GM21825 (cell line): ENCODE measurements at regions not wholly inside any gene's neighbourhood (a gene's known extent, or its start where the extent isn't known, plus 50 kb on each side); places are given as distances from the start of the nearest gene placed in this dataset.
"Not testable (repeated sequence)": the region's sequence is repeated elsewhere in the genome, so short reads cannot be mapped to it uniquely, and the experiment has no call there.

Source experiments
- ATAC-seq: cut with Tn5 transposase; IDR thresholded peaks from one replicate; pipeline ENCODE4 v1.9.1; 2021; ENCODE audit warnings: mild to moderate bottlenecking, moderate library complexity; ENCODE audit not compliant: unreplicated experiment

DNA sequence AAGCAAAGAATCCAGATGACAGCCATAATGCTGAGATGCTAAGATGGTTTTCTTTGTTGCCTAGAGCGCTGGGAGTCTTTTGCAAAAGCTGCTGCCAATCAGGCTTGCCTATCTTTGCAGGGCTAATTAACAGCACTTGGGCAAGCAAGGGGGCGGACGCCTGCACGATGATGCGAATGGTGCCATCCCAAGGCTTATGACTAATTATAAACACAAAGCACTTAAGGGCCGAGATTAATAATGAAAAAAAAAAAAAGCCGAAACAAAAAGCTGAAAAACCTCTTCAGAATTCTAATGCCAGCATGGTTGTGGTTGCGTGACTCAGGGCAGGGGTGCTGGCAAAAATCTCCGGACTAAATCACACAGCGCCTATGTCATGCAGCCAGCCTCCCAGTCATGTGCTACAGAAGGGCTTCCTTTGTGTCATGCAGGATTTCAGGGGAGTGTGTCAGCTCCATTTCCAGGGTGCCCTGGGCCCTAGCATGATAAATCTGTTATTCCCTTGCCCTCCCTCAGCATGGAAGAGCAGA, 185.0 kb upstream of the ANKRD28 start:
- no peak for ATAC-seq

DNA sequence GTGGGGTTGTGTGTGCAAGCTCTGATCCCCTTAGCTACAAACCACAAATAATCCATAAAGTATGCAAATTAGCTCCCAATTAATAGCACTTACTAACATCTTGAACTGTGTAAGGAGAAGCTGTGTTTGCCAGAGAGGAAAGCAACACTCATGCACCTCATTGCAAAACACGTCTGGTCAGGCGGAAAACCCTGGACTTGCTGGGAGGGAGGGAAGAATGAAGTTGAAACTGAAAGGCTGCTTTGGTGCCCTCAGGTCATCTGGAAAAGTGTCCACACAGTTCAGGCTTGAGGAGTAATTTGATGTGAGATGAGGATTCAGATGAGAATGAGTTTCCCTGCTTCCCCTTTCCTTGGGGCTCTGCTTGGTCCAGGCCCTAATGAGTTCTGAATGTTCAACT, 185.5 kb upstream of the ANKRD28 start:
- ATAC-seq: no peak

DNA sequence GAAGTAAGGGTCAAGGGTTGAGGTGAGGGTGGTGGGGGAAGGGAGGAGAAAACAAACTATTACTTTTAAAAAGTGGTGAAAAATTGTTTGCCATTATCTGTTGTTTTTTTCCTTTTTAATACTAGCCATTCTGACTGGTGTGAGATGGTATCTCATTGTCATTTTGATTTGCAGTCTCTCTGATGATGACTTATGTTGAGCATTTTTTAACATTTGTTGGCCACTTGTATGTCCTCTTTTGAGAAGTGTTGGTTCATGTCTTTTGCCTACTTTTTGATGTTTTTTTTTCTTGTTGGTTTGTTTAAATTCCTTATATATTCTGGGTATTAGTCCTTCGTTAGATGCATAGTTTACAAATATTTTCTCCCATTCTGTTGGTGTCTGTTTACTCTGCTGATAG, 185.9 kb upstream of the ANKRD28 start:
- ATAC-seq: no peak

DNA sequence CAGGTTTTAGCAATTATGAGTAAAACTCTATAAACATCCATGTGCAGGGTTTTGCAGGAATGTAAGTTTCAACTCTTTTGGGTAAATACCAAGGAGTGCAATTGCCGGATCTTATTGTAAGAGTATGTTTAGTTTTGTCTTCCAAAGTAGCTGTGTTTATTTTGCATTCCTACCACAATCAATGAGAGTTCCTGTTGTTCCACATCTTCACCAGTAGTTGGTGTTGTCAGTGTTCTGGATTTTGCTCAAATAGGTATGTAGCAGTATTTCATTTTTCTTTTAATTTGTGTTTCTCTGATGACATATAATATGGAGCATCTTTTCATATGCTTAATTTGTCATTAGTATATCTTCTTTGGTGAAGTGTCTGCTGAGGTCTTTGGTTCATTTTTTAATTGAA, 185.1 kb upstream of the GALNT15 start:
- ATAC-seq: no peak

DNA sequence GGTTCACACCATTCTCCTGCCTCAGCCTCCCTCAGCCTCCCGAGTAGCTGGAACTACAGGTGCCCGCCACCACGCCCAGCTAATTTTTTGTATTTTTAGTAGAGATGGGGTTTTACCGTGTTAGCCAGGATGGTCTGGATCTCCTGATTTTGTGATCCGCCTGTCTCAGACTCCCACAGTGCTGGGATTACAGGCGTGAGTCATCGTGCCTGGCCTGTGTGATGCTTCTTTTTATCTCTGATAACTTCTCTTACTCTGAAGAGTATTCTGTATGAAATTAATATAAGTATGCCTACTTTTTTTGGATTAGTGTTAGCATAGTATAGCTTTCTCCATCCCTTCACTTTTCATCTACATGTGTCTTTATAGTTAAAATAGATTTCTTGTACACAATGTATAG, 180.8 kb upstream of the GALNT15 start:
- not testable (repeated sequence) for ATAC-seq

DNA sequence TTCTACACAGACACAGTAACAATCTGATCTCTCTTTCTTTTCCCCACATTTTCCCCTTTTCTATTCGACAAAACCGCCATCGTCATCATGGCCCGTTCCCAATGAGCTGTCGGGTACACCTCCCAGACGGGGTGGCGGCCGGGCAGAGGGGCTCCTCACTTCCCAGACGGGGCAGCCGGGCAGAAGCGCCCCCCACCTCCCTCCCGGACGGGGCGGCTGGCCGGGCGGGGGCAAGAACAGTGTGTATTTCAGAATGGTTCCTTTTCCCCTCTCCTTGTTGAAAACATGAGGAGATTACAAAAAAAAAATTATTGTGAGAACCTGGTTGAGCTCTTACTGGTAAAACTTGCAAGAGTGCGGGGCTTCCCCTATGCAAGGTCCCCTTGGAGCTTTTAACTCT, 178.0 kb upstream of the GALNT15 start:
- not testable (repeated sequence) for ATAC-seq

DNA sequence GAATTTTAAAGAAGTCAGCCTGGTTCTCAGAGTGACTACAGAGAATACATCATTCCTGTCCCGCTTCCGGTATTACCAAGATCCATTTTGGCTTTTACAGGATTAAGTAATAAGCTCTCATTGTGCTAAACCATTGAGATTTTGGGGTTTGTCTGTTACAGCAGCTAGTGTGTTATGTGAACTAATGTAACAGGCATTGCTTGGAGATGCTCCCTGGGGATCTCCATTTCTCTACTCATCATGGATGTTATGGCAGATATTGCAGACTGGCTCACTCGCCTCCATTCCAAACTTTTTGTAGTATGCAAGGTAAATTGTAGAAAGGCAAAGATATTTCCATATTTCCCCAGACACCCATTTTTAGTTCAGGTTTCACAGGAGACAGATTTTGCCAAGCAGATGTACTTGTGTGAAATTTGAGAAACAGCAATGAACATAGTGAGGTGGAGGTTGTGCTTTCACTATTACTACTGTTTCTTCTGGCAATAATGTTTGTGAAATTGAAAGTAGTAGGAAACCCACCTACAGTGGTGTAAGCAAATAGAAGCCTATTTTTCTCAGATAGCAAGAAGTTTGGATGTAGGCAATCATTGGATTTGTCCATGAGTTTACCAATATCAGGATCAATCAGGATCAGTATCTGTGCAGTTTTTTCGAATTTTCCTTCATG, 177.1 kb upstream of the GALNT15 start:
- ATAC-seq: no peak

DNA sequence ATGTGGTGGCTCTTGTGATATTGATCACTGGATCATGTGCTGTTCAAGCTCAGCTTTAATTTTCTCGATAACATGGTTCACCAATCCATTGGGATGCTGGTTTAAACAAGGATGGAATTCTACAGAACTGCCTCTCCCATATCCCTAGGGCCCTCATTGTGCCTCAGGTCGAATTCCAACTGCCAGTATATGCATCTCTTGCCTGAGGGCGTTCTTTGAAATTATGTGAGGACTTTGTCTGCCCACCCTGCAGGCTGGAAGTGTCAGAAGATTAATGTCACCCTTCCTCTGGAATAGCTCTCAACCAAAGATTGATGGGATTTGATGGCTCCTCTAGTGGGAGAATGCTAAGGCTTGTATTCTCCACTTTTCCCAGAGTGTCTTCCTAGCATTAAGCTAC, 175.6 kb upstream of the GALNT15 start:
- ATAC-seq: no peak

DNA sequence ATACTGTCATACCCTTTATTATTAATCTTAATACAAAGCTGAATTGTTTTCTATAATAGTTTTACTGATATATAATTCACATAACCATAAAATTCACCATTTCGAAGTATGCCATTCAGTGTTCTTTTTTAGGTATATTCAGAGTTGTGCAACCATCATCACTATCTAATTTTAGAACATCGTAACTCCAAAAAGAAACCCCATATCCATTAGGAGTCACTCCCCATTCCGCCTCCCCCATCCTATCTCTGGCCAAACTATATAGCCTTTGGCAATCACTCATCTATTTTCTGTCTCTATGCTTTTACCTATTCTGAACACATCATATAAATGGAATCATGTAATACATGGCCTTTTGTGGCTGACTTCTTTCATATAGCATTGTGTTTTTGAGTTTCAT, 169.7 kb upstream of the GALNT15 start:
- no peak for ATAC-seq

DNA sequence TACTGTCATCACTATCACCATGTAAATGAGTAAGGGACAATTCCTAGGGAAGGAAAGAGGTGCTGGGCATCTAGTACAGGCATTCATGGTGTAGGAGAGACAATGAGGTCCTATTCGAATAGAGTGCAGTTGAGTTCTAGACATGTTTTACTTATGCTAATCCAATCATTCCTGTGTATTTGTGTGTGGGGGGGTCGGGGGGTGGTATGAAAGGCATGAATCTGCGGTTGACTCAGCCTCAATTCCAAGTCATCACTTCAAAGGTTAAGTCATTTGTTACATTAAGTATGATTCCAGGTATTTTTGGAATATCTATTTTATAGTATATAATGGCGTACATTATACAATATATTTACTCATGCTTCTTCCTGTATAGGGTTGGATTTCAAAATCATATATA, 163.1 kb upstream of the GALNT15 start:
- ATAC-seq: no peak

DNA sequence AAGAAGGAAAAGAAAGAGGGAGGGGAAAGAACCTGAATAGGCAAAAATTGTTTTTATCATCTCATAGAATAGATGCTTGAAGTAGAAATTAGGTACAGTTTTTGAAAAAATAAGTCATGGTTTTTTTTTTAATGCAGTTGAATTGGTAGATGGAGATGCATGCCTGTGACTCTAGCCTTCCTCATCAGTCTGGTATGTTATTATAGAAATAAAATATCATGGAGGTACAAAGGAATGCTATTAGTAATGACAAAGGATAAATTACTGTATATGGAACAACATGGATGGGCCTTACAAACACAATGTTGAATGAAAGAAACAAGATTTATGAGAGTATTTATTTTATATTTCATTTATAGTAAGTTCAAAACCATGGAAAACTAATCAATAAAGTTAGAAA, 162.4 kb upstream of the GALNT15 start:
- no peak for ATAC-seq

DNA sequence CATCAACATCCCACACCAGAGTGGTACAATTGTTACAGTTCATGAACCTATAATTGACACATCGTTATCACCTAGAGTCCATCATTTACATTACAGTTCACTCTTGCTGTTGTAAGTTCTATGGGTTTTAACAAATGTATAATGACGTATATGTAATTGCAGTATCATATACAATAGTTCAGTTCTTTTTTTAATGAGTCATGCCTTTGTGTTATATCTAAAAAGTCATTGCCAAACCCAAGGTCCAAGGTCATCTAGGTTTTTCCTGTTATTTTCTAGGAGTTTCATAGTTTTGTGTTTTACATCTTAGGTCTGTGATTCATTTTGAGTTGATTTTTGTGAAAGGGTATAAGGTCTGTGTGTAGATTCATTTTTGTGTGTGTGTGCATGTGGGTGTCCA, 160.9 kb upstream of the GALNT15 start:
- no peak for ATAC-seq

DNA sequence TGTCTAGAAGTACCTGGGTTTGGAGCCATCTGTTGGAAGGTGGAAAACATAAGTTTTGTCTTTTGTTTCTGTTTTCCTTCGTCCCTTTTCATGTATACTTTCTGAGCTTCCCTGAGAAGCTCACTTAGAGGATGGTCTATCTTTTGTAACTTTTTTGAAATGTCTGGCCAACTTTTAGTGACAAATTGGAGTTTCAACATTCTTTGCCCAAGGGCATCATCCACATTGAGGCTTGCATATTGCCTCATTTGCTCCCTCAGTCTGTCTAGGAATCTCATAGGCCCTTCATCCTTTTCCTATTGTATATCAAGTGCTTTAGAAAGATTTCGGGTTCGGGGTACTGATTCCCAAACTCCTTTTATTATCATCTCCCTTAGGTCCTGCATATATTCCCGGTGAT, 152.7 kb upstream of the GALNT15 start:
- ATAC-seq: not testable (repeated sequence)

DNA sequence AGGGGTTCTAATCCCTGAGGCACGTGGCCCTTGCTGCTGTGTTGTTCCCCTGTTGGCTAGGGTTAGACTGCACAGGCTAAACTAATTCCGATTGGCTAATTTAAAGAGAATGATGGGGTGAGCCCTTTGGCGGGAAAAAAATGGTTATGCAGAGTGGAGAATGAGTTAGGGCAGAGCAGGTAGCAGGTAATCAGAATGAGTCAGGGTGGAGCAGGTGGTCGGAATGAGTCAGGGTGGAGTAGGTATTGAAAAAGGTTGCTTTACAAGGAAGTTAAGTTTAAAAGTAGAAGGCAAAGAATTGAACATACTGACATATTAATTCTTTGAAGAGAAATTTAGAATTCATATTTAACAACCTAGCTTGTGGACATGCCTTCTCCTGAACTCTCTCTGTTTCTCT, 150.6 kb upstream of the GALNT15 start:
- ATAC-seq: not testable (repeated sequence)

DNA sequence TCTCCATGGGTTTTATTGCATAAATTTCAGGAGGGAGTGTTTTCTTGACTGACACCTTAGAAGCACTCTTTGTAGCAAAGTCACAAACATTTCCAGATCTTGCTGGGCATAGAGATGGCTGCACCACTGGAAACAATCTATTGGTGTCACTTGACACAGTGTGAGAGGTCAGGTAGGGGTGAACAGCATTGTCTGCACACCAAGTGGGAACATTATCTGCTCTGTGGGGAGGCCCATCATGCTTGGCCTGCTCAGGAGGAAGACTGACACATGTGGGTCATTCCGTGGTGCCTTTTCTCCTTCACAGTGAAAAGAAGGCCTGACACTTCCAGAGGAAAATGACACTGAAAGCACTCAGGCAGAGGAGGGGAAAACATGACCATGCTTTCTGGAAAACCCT, 149.9 kb upstream of the GALNT15 start:
- no peak for ATAC-seq

DNA sequence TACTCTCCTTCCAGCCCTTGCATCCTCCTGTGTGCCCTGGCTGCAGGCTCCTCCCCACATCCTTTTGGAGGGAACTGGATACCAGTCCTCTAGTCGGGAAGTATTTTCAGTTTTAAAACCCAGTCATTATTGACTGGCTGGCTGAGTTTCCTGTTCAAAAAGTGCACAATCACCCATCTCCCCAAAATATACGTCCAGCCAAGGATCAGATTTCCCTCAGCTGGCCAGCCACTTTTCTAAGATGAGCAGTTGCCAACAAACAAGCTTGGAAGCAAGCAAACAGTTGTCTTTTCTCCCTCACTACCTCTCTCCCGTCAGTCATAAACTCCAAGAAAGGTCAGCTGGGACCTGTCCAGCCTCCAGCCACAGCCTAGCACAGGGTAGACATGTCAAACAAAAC, 147.7 kb upstream of the GALNT15 start:
- ATAC-seq: no peak

DNA sequence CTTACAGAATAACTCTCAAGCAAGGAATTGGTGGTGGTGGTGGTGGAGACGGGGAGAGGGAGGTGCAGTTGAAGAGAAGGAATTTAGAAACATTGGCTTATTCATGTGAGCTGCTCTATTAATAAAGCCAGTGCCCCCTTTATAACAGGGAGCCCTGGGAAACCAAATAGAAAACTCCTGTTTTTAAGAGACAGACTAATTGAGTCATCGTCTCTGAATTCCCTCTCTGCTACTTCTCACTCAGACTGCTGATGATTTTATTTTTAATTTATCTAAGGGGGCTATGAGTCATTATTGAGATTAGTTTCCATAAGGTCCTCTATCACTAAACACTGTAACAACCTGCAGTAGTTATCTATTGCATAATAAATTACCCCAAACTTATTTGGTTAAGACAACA, 145.9 kb upstream of the GALNT15 start:
- no peak for ATAC-seq

DNA sequence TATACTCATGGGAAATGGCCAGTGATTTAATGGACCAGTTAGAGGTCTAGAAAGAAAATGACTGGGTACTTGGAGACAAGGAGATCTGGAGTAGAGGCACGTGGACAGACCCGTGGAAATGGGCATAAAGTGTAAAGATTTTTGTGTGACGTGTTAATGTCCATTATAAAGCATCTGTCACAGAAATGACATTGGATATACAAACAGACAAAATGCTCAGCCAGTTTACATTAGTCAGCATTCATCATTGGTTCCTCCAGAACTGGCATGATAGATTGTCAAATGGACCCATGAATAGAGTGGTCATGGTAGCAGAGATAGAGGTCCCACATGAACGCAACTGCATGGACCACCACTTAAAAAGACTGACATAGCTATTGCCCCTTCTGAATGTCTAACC, 144.1 kb upstream of the GALNT15 start:
- no peak for ATAC-seq

DNA sequence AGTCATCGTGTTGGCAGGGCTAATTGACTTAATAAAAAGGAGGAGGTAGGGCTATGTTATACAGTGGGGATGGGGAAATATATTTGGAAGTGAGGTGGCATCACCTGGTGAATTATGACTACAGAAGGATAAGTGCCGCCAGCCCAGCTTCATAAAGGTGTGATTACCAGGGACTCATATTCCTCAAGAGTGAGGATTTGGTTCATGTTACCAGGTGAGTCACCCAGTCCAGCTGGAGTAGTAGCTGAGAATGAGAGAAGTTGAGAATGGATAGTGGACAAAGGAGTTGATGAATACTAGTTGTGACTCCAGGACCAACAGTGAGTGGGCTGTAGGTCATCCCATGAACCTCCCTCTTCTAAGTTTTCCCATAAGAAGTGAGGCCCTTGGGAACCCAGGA, 143.0 kb upstream of the GALNT15 start:
- no peak for ATAC-seq

DNA sequence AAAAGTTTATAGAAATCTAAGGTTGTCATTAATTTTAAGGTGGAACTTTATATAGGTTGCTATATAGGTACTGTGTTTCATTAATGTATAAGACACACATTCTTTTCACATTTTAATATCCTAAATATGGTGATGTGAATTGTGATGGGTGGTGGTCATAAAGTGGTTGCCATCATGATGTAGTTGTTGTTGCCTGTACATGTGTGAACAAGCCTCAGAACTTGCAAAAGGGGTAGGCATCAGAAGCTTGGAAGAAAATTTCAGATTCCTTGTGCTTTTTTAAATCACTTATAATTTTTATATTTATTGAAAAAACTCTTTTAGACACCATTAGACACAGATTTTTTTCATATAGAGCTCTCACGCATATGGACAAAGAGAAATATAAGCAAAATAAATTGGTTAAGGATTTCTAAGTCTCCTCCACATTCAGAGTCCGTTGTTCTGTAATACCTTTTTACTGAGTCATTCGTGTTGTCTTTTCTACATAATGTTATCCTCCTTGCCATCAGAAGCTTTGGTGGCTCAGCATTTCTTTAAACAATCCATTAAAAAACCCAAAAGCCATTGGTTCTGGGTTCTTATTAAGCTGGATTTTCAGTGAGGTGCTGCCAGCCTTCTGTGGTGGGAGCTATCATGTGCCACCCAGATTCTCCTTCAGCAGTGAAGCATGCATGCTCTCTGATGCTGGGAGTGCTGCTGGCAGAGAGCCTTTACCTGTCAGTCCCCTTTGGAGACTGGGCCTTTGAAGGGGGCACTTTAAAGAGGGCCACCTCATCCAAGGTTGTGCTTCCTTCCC, 140.4 kb upstream of the GALNT15 start:
- ATAC-seq: no peak

DNA sequence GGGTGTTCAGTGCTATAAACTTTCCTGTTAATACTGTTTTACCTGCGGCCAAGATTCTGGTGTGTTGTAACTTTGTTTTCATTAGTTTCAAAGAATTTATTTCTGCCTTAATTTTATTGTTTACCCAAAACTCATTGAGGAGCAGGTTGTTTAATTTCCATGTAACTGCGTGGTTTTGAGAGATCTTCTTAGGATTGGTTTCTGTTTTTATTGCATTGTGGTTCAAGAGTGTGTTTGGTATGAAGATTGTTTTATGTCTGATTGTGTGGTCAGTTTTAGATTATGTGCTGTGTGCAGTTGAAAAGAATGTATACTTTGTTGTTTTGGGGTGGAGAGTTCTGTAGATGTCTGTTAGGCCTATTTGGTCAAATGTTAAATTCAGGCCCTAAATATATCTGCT, 133.5 kb upstream of the GALNT15 start:
- no peak for ATAC-seq
